GM23338 (cell line): ENCODE measurements at regions not wholly inside any gene's neighbourhood (a gene's known extent, or its start where the extent isn't known, plus 50 kb on each side); places are given as distances from the start of the nearest gene placed in this dataset.

Experiments
- ATAC-seq: fragments of 200-7000 bp; cut with Tn5 transposase; 3 replicates; pipeline ENCODE4 v1.9.1; 2020
- DNase-seq: peaks from one replicate; pipeline ENCODE4 v3.0.0-alpha.2; 2015; ENCODE audit warnings: low spot score
- H2AFZ ChIP-seq: fragments of 200-600 bp; sonication (generic); 2 replicates; pipeline ENCODE4 v1.8.0; 2016; ENCODE audit warnings: antibody characterized with exemption, mild to moderate bottlenecking, moderate library complexity
- H3F3A ChIP-seq: fragments of 200-600 bp; sonication (generic); replicated peaks from 2 replicates; pipeline ENCODE4 v1.8.0; 2017; ENCODE audit warnings: antibody characterized with exemption, mixed run types, low read depth
- H3K27ac ChIP-seq: fragments of 200-600 bp; sonication (generic); 2 replicates; pipeline ENCODE4 v1.6.1; 2016; ENCODE audit warnings: low read depth
- H3K27me3 ChIP-seq: fragments of 200-600 bp; sonication (generic); 2 replicates; pipeline ENCODE4 v1.8.0; 2016; ENCODE audit warnings: mild to moderate bottlenecking, mixed run types, moderate library complexity; ENCODE audit not compliant: insufficient read depth
- H3K36me3 ChIP-seq: fragments of 200-600 bp; sonication (generic); 2 replicates; pipeline ENCODE4 v1.8.0; 2016; ENCODE audit warnings: mild to moderate bottlenecking; ENCODE audit not compliant: insufficient read depth
- H3K4me1 ChIP-seq: fragments of 200-600 bp; sonication (generic); 2 replicates; pipeline ENCODE4 v1.8.0; 2016; ENCODE audit warnings: mild to moderate bottlenecking, moderate library complexity; ENCODE audit not compliant: insufficient read depth
- H3K4me2 ChIP-seq: fragments of 200-600 bp; sonication (generic); 2 replicates; pipeline ENCODE4 v1.7.1; 2017; ENCODE audit warnings: mixed run types
- H3K4me3 ChIP-seq: fragments of 200-600 bp; sonication (generic); 2 replicates; pipeline ENCODE4 v1.6.1; 2016; ENCODE audit warnings: mixed run types
- H3K79me2 ChIP-seq: fragments of 200-600 bp; sonication (generic); replicated peaks from 2 replicates; pipeline ENCODE4 v1.8.0; 2017; ENCODE audit warnings: mild to moderate bottlenecking; ENCODE audit not compliant: insufficient read depth
- H3K9me2 ChIP-seq: fragments of 200-600 bp; sonication (generic); 2 replicates; pipeline ENCODE4 v1.8.0; 2017; ENCODE audit not compliant: insufficient read depth
- H4K20me1 ChIP-seq: fragments of 200-600 bp; sonication (generic); replicated peaks from 2 replicates; pipeline ENCODE4 v1.8.0; 2017; ENCODE audit warnings: mild to moderate bottlenecking; ENCODE audit not compliant: insufficient read depth
- H3K27ac Mint-ChIP-seq: 2 replicates; pipeline ENCODE4 v1.8.0; 2020; ENCODE audit warnings: inconsistent platforms, mild to moderate bottlenecking, moderate library complexity, mixed read lengths
- H3K27me3 Mint-ChIP-seq: 3 replicates; pipeline ENCODE4 v1.8.0; 2022; ENCODE audit warnings: low read depth, mild to moderate bottlenecking, moderate library complexity, mixed read lengths, inconsistent platforms; ENCODE audit not compliant: insufficient read depth, poor library complexity
- H3K36me3 Mint-ChIP-seq: 3 replicates; pipeline ENCODE4 v1.8.0; 2021; ENCODE audit warnings: low read depth, mild to moderate bottlenecking, inconsistent platforms, moderate library complexity, mixed read lengths
- H3K4me1 Mint-ChIP-seq: 3 replicates; pipeline ENCODE4 v1.8.0; 2020; ENCODE audit warnings: mild to moderate bottlenecking, inconsistent platforms, mixed read lengths
- H3K4me3 Mint-ChIP-seq: 3 replicates; pipeline ENCODE4 v1.8.0; 2021; ENCODE audit warnings: moderate library complexity, mild to moderate bottlenecking, inconsistent platforms, mixed read lengths
- H3K9me3 Mint-ChIP-seq: 3 replicates; pipeline ENCODE4 v1.8.0; 2020; ENCODE audit warnings: moderate library complexity, mild to moderate bottlenecking, inconsistent platforms, mixed read lengths
- CREB1 ChIP-seq: fragments of 250-450 bp; sonication (Bioruptor Pico); IDR thresholded peaks from 2 replicates; pipeline ENCODE4 v1.5.0; 2020; ENCODE audit warnings: low read depth, mild to moderate bottlenecking, moderate library complexity
- EZH2 ChIP-seq: fragments of 200-600 bp; sonication (generic); IDR thresholded peaks from one replicate; pipeline ENCODE4 v1.8.0; 2017; ENCODE audit warnings: antibody characterized with exemption, mild to moderate bottlenecking, low read depth; ENCODE audit not compliant: unreplicated experiment
- EZH2phosphoT487 ChIP-seq: fragments of 200-600 bp; sonication (generic); IDR thresholded peaks from one replicate; pipeline ENCODE4 v1.8.1; 2018; ENCODE audit warnings: antibody characterized with exemption; ENCODE audit not compliant: unreplicated experiment
- JUNB ChIP-seq: IDR thresholded peaks from one replicate; pipeline ENCODE4 v1.6.1; 2016; ENCODE audit warnings: antibody characterized with exemption; ENCODE audit not compliant: unreplicated experiment
- POLR2AphosphoS5 ChIP-seq: IDR thresholded peaks from 2 replicates; pipeline ENCODE4 v1.6.1; 2016; ENCODE audit warnings: antibody characterized with exemption, low read depth
- STAT1 ChIP-seq: IDR thresholded peaks from one replicate; pipeline ENCODE4 v1.6.1; 2016; ENCODE audit warnings: antibody characterized with exemption; ENCODE audit not compliant: unreplicated experiment
- ZNF114 ChIP-seq: fragments of 250-450 bp; sonication (Bioruptor Pico); IDR thresholded peaks from 2 replicates; pipeline ENCODE4 v1.5.0; 2020; ENCODE audit warnings: mild to moderate bottlenecking, moderate library complexity
- ZNF331 ChIP-seq: fragments of 250-450 bp; sonication (Bioruptor Pico); IDR thresholded peaks from 2 replicates; pipeline ENCODE4 v1.5.0; 2020; ENCODE audit warnings: low read depth, mild to moderate bottlenecking, moderate library complexity
- ZNF462 ChIP-seq: fragments of 250-450 bp; sonication (Bioruptor Pico); IDR thresholded peaks from 2 replicates; pipeline ENCODE4 v1.5.0; 2020; ENCODE audit warnings: mild to moderate bottlenecking, moderate library complexity
- TF ChIP-seq, protein P1 (sequence below): IDR thresholded peaks from one replicate; pipeline ENCODE4 v1.6.1; 2018; ENCODE audit warnings: antibody characterized with exemption; ENCODE audit not compliant: unreplicated experiment

- DNase-seq: no peak
- H3F3A ChIP-seq: no peaks in the 10 kb centered on the region
- Mint-ChIP-seq H3K27me3 (no peaks in the 10 kb centered on the region), H3K36me3 (no peaks in the 10 kb centered on the region), H3K9me3 (no peaks in the 10 kb centered on the region), H3K4me1 (no peaks in the 10 kb centered on the region), H3K4me3 (no peak overlapping the region), H3K27ac (no peak overlapping the region)
- H3K27me3 ChIP-seq: no peaks in the 10 kb centered on the region
- no peaks in the 10 kb centered on the region for H3K9me2 ChIP-seq
- no peaks in the 10 kb centered on the region for H3K4me1 ChIP-seq
- H4K20me1 ChIP-seq: no peaks in the 10 kb centered on the region
- H3K36me3 ChIP-seq: no peaks in the 10 kb centered on the region
- no peak for ATAC-seq
- no peak overlapping the region for H2AFZ ChIP-seq
- no peak overlapping the region for H3K27ac ChIP-seq
- TF ChIP-seq POLR2AphosphoS5: no peak
- TF ChIP-seq ZNF462 (CRISPR knock-in tag): no peak
- TF ChIP-seq CREB1 (CRISPR knock-in tag): no peak
- no peak for TF ChIP-seq STAT1
- no peak overlapping the region for H3K4me2 ChIP-seq
- H3K79me2 ChIP-seq: no peaks in the 10 kb centered on the region
- no peak overlapping the region for H3K4me3 ChIP-seq
Observed at GRCh38 chr3:102133376-102133775, 284.1 kb downstream of the NFKBIZ start.

DNA sequence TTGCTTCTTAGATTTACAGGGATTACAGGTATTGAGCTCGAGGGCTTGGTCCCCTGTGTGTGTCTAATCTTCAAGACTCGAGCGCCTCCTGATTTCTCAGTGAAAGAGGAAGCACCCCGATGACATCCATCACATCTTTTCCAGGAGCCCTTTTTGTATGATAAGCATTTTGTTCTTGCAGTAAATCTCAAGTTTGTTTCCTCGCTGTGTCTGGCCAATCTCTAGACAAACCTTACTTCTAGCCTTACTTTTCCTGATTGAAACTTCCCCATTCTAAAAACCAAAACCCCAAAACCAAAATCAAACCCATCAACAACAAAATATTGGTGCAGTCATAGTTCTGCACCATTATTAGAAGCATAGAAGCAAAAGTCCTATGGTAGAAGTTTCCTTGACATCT lies 286.0 kb downstream of the NFKBIZ start:
- no peak overlapping the region for H3K27ac ChIP-seq
- H3K4me3 Mint-ChIP-seq: no peak overlapping the region
- no peak overlapping the region for H3K27ac Mint-ChIP-seq
- H3K27me3 ChIP-seq: no peaks in the 10 kb centered on the region
- H3K4me1 Mint-ChIP-seq: no peaks in the 10 kb centered on the region
- H2AFZ ChIP-seq: no peak overlapping the region
- H3K9me2 ChIP-seq: no peaks in the 10 kb centered on the region
- H3K4me1 ChIP-seq: no peaks in the 10 kb centered on the region
- H4K20me1 ChIP-seq: no peaks in the 10 kb centered on the region
- H3F3A ChIP-seq: no peaks in the 10 kb centered on the region
- peaks cover 1% of the 10 kb centered on the region for H3K27me3 Mint-ChIP-seq
- H3K4me3 ChIP-seq: no peak overlapping the region
- no peaks in the 10 kb centered on the region for H3K79me2 ChIP-seq
- no peak overlapping the region for H3K4me2 ChIP-seq
- ATAC-seq (no peak), DNase-seq (no peak)
- no peaks in the 10 kb centered on the region for H3K36me3 Mint-ChIP-seq
- H3K36me3 ChIP-seq: no peaks in the 10 kb centered on the region
- no peaks in the 10 kb centered on the region for H3K9me3 Mint-ChIP-seq
- TF ChIP-seq ZNF331 (CRISPR knock-in tag) (no peak), POLR2AphosphoS5 (no peak), JUNB (no peak), STAT1 (no peak), ZNF114 (CRISPR knock-in tag) (no peak), EZH2 (no peak), EZH2phosphoT487 (no peak)
- TF ChIP-seq, protein P1, sequence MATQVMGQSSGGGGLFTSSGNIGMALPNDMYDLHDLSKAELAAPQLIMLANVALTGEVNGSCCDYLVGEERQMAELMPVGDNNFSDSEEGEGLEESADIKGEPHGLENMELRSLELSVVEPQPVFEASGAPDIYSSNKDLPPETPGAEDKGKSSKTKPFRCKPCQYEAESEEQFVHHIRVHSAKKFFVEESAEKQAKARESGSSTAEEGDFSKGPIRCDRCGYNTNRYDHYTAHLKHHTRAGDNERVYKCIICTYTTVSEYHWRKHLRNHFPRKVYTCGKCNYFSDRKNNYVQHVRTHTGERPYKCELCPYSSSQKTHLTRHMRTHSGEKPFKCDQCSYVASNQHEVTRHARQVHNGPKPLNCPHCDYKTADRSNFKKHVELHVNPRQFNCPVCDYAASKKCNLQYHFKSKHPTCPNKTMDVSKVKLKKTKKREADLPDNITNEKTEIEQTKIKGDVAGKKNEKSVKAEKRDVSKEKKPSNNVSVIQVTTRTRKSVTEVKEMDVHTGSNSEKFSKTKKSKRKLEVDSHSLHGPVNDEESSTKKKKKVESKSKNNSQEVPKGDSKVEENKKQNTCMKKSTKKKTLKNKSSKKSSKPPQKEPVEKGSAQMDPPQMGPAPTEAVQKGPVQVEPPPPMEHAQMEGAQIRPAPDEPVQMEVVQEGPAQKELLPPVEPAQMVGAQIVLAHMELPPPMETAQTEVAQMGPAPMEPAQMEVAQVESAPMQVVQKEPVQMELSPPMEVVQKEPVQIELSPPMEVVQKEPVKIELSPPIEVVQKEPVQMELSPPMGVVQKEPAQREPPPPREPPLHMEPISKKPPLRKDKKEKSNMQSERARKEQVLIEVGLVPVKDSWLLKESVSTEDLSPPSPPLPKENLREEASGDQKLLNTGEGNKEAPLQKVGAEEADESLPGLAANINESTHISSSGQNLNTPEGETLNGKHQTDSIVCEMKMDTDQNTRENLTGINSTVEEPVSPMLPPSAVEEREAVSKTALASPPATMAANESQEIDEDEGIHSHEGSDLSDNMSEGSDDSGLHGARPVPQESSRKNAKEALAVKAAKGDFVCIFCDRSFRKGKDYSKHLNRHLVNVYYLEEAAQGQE: no peak
